CD14-positive monocyte (primary cell): ENCODE measurements at regions not wholly inside any gene's neighbourhood (a gene's known extent, or its start where the extent isn't known, plus 50 kb on each side); places are given as distances from the start of the nearest gene placed in this dataset. TPM values are rescaled to one million over a fixed set of nuclear protein-coding genes. Genes with fewer than 3 reads are reported as not detected.

Experiments
- DNase-seq, 3 donors: peaks; one replicate each; pipeline ENCODE4 v3.0.0-alpha.2; 2011 to 2022
- H2AFZ ChIP-seq: 2 replicates; pipeline ENCODE4 v1.6.0; 2012; ENCODE audit warnings: mild to moderate bottlenecking, low read depth, low read length, inconsistent platforms; ENCODE audit not compliant: insufficient read depth, poor library complexity, severe bottlenecking
- H3K27ac ChIP-seq, 2 donors: 1 replicate in 1 of 2; 2 replicates in 1 of 2; pipeline ENCODE4 v1.5.1; 2012 to 2013; ENCODE audit warnings: low read length in 2 of 2, control low read depth in 1 of 2, inconsistent platforms in 1 of 2, low read depth in 1 of 2, mild to moderate bottlenecking in 1 of 2
- H3K27me3 ChIP-seq, 2 donors: one replicate each; pipeline versions ENCODE4 v1.6.0 to v1.6.1; 2011 to 2013; ENCODE audit warnings: low read length in 2 of 2; ENCODE audit not compliant: control insufficient read depth in 2 of 2, insufficient read depth in 2 of 2
- H3K36me3 ChIP-seq, 2 donors: replicated peaks in 1 of 2; 1 replicate in 1 of 2; 2 replicates in 1 of 2; pipeline versions ENCODE4 v1.5.1 to v1.6.1; 2012 to 2013; ENCODE audit warnings: low read length in 2 of 2, control low read depth in 1 of 2, inconsistent platforms in 1 of 2, mild to moderate bottlenecking in 1 of 2; ENCODE audit not compliant: insufficient read depth in 2 of 2, control insufficient read depth in 1 of 2
- H3K4me1 ChIP-seq, 2 donors: 1 replicate in 1 of 2; 2 replicates in 1 of 2; pipeline versions ENCODE4 v1.5.1 to v1.6.1; 2012 to 2013; ENCODE audit warnings: low read length in 2 of 2, control low read depth in 1 of 2, inconsistent platforms in 1 of 2, mild to moderate bottlenecking in 1 of 2, moderate library complexity in 1 of 2; ENCODE audit not compliant: insufficient read depth in 2 of 2, control insufficient read depth in 1 of 2
- H3K4me2 ChIP-seq: replicated peaks from 2 replicates; pipeline ENCODE3; 2012; ENCODE audit warnings: low read length, moderate library complexity, mild to moderate bottlenecking; ENCODE audit not compliant: poor library complexity, severe bottlenecking; ENCODE audit errors: extremely low read depth
- H3K4me3 ChIP-seq, 3 experiments: fragments of 200-600 bp in 1 of 3; sonication (generic) in 1 of 3; replicated peaks in 1 of 3; 1 replicate in 2 of 3; 2 replicates in 1 of 3; pipeline ENCODE4 v1.5.1; 2011 to 2013; ENCODE audit warnings: low read length in 3 of 3, mild to moderate bottlenecking in 3 of 3, control low read depth in 2 of 3, low read depth in 2 of 3, inconsistent platforms in 1 of 3, moderate library complexity in 1 of 3
- H3K79me2 ChIP-seq: 2 replicates; pipeline ENCODE4 v1.6.0; 2012; ENCODE audit warnings: mild to moderate bottlenecking, control low read depth, inconsistent platforms, low read length, moderate library complexity; ENCODE audit not compliant: insufficient read depth
- H3K9ac ChIP-seq: 2 replicates; pipeline ENCODE4 v1.6.0; 2017; ENCODE audit warnings: low read length, mild to moderate bottlenecking; ENCODE audit not compliant: insufficient read depth, poor library complexity, severe bottlenecking
- H3K9me3 ChIP-seq, 2 donors: replicated peaks in 1 of 2; 1 replicate in 1 of 2; 2 replicates in 1 of 2; pipeline versions ENCODE4 v1.5.1 to v1.6.1; 2012 to 2013; ENCODE audit warnings: low read length in 2 of 2, control low read depth in 1 of 2; ENCODE audit not compliant: control insufficient read depth in 1 of 2, insufficient read depth in 1 of 2
- H4K20me1 ChIP-seq: 2 replicates; pipeline ENCODE4 v1.6.0; 2012; ENCODE audit warnings: mild to moderate bottlenecking, low read length, control low read depth, moderate library complexity; ENCODE audit not compliant: insufficient read depth
- H3K27ac Mint-ChIP-seq, 7 donors: one replicate each; pipeline ENCODE4 v1.8.0; 2020; ENCODE audit warnings: mild to moderate bottlenecking in 7 of 7, mixed read lengths in 7 of 7, moderate library complexity in 6 of 7, inconsistent platforms in 2 of 7
- H3K27me3 Mint-ChIP-seq, 3 donors: one replicate each; pipeline ENCODE4 v1.8.0; 2021 to 2022; ENCODE audit warnings: low read depth in 3 of 3, mild to moderate bottlenecking in 3 of 3, mixed read lengths in 3 of 3, moderate library complexity in 3 of 3, inconsistent platforms in 1 of 3
- H3K36me3 Mint-ChIP-seq, 2 donors: one replicate each; pipeline ENCODE4 v1.8.0; 2020; ENCODE audit warnings: mixed read lengths in 2 of 2, inconsistent platforms in 1 of 2, mild to moderate bottlenecking in 1 of 2
- H3K4me1 Mint-ChIP-seq: one replicate; pipeline ENCODE4 v1.8.0; 2020; ENCODE audit warnings: mild to moderate bottlenecking, mixed read lengths
- H3K4me3 Mint-ChIP-seq, 2 donors: one replicate each; pipeline ENCODE4 v1.8.0; 2020; ENCODE audit warnings: mild to moderate bottlenecking in 2 of 2, mixed read lengths in 2 of 2, moderate library complexity in 1 of 2
- H3K9me3 Mint-ChIP-seq, 7 donors: one replicate each; pipeline ENCODE4 v1.8.0; 2020 to 2022; ENCODE audit warnings: mixed read lengths in 7 of 7, mild to moderate bottlenecking in 6 of 7, moderate library complexity in 6 of 7, inconsistent platforms in 2 of 7
- CTCF ChIP-seq: fragments of 200-600 bp; IDR thresholded peaks from one replicate; pipeline ENCODE4 v1.8.0; 2022; ENCODE audit warnings: antibody characterized with exemption, mild to moderate bottlenecking
- WGBS: methylation state at CpG from one replicate; pipeline ENCODE4 v1.1.5; 2013; ENCODE audit warnings: missing lambda C conversion rate; ENCODE audit not compliant: insufficient coverage; 5-methylcytosine and 5-hydroxymethylcytosine counted together
- intact Hi-C, 2 donors: fragments of 100-400 bp; cut with micrococcal nuclease; formaldehyde crosslinking; loops; one replicate each; pipeline versions ENCODE4 v1.15.0 to v1.15.1; 2023
- small RNA-seq: library from RNA; depleted of rRNA; stranded (forward); fragments of <200 nt; gene quantifications from one replicate; pipeline ENCODE3, GENCODE V24; 2012; ENCODE audit warnings: low read depth; ENCODE audit not compliant: insufficient read length

DNA sequence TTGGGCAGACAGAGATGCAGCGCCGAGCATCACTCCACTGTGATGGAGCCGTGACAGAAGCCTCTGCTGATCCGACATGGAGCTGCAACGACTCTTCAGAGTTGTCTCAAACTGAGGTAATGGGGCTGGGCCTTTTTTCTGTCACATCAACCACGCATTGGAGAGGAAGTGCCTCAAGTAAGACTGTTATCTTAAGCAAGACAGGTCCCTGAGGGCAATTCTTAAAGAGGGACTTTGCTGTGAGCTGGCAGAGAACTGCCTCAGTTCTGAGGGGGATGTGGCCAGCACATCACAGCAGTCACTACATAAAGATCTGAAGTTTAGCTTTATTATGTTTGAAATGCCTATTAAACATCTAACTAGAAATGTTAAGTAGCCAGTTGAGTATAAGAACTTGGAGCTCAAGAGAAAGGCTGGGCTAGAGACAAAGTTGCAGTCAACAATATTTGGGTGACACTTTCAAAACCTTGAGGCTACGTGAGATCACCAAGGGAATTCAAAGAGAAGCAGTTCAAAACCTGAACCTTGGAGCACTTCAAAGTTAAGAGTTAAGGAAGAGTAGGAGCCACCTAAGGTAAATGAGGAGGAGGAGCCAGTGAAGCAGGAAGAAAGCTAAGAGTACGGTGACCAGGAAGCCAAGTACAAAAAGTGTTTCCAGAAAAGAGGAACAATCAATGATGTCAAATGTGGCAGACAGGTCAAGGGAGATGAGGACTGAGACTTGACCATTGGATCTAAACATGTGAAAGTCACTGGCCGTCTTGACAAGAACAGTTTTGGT is 54.2 kb upstream of the BCL9 start:
- no peak for DNase-seq
- no peaks in the 10 kb centered on the region for H3K9me3 ChIP-seq
- H3K27ac ChIP-seq, result no peak overlapping the region
- no peaks in the 10 kb centered on the region for H3K4me1 ChIP-seq
- no peak for TF ChIP-seq CTCF
- no peaks in the 10 kb centered on the region for H4K20me1 ChIP-seq
- H2AFZ ChIP-seq, result no peak overlapping the region
- peaks cover 2 to 5% (median 2%) of the 10 kb centered on the region in 3 donors for H3K27me3 Mint-ChIP-seq
- no peaks in the 10 kb centered on the region for H3K4me1 Mint-ChIP-seq
- H3K36me3 ChIP-seq, result no peaks in the 10 kb centered on the region
- WGBS, result 66% methylated on average over 6 of the region's 9 CpGs
- no peak overlapping the region for H3K27ac Mint-ChIP-seq
- H3K4me3 Mint-ChIP-seq, result no peak overlapping the region
- no peaks in the 10 kb centered on the region for H3K79me2 ChIP-seq
- no peak overlapping the region for H3K4me2 ChIP-seq
- no peak overlapping the region for H3K4me3 ChIP-seq
- H3K27me3 ChIP-seq, result no peaks in the 10 kb centered on the region
- intact Hi-C loops, result no loop called here
- H3K9ac ChIP-seq, result no peak overlapping the region
- no peaks in the 10 kb centered on the region for H3K36me3 Mint-ChIP-seq
- H3K9me3 Mint-ChIP-seq, result no peaks in the 10 kb centered on the region

GRCh38 chr1:147491098-147491497 is 50.2 kb upstream of the BCL9 start:
- no peaks in the 10 kb centered on the region for H3K79me2 ChIP-seq
- no peak overlapping the region for H3K9ac ChIP-seq
- H3K4me3 Mint-ChIP-seq, result no peak overlapping the region
- WGBS, result no CpG with 5 or more reads among the region's 2 CpGs
- H3K9me3 Mint-ChIP-seq, result no peaks in the 10 kb centered on the region
- peaks cover 2% of the 10 kb centered on the region for H3K4me1 Mint-ChIP-seq
- no peaks in the 10 kb centered on the region for H3K27me3 ChIP-seq
- H3K4me1 ChIP-seq, result no peaks in the 10 kb centered on the region
- no peak for TF ChIP-seq CTCF
- H3K27ac ChIP-seq, result no peak overlapping the region
- no peak for DNase-seq
- H3K9me3 ChIP-seq, result no peaks in the 10 kb centered on the region
- no peak overlapping the region for H3K4me2 ChIP-seq
- peak overlapping the region in 1 of 7 donors; percentile 67 for H3K27ac Mint-ChIP-seq
- intact Hi-C loops, result loop anchor here in 1 of 2 donors (10.0 kb wide), 1 partner anchor 214 kb away; no protein-coding TSS in a partner anchor
- H2AFZ ChIP-seq, result no peak overlapping the region
- no peaks in the 10 kb centered on the region for H4K20me1 ChIP-seq
- no peaks in the 10 kb centered on the region for H3K36me3 Mint-ChIP-seq
- H3K27me3 Mint-ChIP-seq, result peaks cover 0 to 6% (median 6%) of the 10 kb centered on the region in 3 donors
- H3K36me3 ChIP-seq, result no peaks in the 10 kb centered on the region
- no peak overlapping the region for H3K4me3 ChIP-seq

Small RNAs in the stretch of these regions (small RNA-seq; reads per million reads assigned to genes)
- not detected for gene RF00019
